SIG-M5 treated with dmso at 0.1 percent for 504 hours (cell line): ENCODE measurements at regions not wholly inside any gene's neighbourhood (a gene's known extent, or its start where the extent isn't known, plus 50 kb on each side); places are given as distances from the start of the nearest gene placed in this dataset.
A peak's percentile ranks its signal among the peaks of the same experiment; 100 is the strongest.
"Not testable (repeated sequence)": the region's sequence is repeated elsewhere in the genome, so short reads cannot be mapped to it uniquely, and the experiment has no call there.

Source experiments
- DNase-seq: peaks from one replicate; lab custom pipeline; 2025; ENCODE audit not compliant: unreplicated experiment; lab: John Stamatoyannopoulos, UW

DNA sequence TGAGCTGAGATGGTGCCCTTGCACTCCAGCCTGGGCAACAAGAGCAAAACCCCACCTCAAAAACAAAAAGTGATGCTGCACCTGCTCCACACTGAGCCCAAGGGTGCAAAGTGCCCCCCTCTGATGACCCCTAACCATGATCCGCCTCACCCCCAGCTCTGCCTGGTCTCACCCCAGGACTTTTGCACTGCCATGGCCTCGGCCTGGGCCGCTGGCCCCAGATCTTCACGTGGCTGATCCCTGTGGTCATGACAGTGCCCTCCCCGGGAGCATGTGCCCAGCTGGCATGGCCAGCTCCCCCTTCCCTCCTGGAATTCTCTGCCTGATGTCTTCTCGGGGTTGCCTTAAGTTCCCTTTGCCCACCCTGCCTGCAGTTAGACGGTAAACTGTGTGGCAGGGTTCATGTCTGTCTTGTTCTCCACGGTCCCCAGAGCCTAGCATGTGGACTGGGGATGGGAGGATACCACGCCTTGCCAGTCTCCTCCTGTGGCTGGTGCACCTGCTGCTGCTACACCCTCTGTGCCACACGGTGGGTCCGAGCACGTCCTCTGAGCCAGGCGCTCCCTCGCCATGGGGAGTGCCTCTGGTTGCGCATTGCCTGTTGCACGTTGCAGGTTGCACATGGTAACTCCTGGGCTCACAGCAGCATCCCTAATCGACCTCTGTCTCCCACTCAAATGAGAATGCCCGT is 77.4 kb upstream of the PPP1R26 start:
- DNase-seq: no peak

DNA sequence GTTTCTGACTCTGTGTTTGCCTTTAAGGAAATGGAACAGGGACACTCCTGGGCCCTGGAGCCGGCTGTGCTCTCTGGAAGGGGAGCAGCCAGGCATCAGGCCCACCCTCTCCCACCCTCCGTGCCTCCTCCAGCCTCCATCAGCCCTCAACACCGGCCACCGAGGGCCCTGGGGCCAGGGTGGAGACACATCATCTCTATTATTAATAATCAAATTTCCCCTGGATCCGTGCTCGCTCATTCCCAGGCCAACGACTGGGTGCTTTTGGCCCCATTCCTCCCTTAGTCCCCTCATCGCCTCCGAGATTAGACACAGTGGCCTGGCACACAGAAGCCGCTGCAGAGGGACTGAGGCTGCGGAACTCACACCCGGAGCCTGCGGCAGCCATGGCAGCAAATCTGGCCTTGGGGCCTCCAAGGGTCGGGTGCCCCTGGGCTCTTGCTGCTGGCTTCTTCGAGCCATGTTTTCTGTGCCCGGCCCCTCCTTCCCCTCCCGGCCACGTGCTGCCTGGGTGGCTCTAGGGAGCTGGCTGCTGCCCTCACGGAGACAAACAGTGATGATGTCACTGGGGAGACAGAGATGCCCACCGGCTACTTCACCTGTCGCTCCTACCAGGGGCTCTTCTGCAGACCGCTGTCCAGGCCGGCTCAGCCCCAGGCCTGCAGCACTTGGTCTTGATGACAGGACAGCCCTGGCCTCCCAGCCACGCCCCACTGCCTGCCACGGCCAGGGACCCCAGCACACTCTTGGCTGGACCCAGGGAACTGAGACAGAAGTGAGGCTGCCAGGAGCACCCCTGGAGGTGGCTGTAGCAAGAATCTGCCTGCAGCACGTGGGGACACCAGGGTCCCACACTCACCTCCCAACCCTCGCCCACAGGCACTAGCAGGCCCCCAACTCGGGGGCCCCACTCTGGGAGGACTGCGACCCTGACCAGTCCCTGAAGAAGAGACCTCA is 76.6 kb upstream of the PPP1R26 start:
- no peak for DNase-seq

DNA sequence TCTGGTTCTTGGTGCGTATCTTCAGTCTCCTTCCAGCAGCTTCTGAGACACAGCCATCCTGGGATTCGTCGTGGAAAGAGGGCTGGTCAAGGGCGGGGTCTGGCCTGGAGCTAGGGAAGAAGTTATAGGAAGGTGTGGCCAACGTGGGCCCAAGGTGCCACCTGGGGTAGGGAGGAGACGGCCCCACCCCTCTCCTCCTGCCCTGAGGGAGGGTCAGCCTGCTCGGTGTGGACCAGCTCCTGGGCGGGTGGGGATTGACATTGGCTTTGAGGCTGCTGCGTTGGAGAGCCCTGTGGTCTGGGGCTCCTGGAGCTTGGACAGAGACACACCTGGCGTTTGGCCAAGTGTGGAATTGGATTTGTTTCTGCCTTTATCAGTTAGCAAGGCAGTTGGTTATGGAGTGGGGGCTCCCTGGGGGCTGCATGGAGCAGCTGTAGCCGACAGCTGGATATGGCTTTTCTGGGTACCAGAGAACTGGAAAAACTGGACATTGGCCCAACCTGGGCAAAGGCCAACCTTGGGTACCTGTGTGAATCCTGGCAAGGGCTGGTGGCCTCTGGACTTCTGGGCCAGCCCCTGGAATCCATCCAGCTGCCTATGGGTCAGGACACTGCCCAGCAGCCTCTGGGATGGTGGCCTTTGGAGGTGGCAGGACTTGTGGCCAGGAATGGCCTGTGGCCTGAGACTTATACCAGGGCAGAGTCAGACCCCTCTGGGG is 75.7 kb upstream of the PPP1R26 start:
- DNase-seq: no peak

DNA sequence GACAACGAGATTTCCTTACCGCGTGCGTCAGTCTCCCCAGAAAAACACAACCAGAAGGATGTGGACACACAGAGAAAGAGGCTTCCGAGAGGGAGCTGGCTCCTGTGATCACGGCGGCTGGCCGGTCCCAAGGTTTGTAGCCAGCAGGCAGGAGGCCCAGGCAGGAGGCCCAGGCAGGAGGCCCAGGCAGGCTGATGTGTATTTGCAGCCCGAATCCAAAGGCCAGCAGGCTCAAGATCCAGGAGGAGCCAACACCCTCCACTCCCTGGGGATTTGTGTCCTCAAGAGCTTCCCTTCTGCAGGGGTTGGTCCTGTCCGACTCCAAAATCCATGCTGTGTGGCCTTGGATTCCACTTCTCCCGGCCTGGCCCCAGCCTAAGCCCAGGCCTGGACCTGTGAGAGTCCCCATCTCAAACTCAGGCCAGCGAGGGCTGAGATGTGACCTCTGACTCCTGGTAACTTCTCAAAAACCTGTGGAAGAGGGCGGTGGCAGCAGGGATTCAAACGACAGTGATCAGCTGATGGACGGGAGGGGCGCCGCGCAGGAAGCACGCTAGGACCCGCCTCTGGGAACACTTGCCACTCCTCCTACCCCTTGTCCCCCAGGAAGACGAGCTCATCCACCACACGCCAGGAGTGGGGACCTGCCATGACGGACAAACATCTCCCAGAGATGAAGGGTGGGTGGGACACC is 75.0 kb upstream of the PPP1R26 start:
- no peak for DNase-seq

DNA sequence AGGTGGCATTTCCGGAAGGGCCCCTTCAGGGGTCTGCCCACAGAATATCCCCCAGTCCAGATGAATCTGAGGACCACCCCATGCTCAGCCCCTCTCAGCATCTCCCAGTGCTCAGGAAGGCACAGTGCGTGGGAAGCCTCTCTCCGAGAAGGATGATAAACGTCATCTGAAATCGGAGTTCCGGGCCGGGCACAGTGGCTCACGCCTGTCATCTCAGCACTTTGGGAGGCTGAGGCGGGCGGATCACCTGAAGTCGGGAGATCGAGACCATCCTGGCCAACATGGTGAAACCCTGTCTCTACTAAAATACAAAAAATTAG is 74.5 kb upstream of the PPP1R26 start:
- not testable (repeated sequence) for DNase-seq

DNA sequence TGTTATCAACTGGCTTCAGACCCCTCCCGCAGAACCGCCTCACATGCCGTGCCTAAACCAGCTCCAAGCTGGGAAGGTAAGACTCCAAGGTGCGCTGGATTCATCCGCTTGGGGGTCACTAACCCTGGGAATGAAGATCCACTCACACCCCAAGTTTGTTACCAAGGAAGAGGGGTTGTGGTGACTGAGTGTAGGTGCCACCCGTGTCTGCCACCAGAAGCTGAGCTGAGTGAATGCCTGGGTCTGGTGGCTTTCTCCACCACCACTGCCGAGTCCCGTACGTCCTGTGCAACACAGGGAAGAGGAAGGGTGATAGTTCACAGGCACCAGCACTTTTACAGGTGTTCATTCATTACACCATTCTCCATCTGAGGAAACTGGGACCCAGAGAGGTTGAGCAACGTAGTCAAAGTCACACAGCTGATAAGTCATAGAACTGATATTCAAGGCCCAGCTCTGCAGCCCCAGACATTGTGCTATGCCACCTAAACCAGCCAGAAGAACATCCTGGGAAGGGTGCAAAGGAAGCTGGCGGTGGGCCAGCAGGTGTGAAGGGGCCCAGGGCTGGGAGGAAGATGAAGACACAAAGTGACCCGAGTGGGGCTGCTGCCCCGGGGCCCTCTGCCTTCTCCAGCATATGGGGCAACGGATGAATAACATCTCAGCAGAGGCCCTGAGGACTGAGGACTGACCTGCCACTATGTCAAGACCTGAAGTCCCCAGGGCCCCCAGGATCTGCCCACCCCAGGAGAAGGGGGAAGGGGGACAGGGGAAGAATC is 70.9 kb upstream of the PPP1R26 start:
- DNase-seq: no peak

DNA sequence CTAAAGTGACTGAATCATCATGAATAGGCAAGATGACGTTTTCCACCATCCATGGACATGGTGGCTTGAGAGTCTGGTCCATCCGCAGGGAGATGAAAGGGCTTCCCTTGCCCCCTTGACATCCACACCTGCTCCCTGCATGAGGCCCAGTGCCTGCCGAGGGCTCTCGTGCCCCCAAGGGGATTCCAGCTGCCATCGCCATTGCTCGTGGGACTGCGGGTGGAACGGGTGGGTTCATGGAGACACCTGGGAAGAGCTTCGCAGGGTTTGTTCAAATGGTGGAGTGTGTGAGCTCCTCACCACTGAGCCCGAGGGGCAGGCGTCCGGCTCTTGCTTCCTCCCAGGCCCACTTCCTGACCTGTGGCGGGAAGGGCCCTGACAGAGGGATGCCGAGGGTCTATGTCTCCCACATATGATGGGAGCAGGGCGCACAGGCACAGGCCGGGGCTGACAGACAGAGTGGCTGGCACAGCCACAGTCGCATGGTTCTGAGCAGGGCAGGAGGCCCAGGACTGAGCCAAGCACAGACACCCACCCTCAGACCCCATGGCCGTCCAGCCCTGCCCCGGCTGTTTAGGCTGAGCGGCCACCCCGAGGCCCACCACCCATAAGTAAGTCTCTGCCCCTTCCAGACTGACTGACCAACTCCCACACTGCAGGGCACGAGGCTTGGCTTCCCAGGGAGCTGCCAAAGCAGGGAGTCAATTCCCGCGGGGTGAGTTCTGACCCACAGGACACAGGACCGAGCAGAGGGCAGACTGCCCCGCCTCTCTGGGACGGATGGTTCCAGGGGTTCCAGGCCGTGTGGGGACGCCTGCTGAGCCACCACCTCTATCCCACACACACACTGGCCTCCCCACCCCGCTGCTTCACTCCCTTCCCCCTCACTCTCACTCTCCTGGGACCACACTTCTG is 70.0 kb upstream of the PPP1R26 start:
- DNase-seq: no peak

DNA sequence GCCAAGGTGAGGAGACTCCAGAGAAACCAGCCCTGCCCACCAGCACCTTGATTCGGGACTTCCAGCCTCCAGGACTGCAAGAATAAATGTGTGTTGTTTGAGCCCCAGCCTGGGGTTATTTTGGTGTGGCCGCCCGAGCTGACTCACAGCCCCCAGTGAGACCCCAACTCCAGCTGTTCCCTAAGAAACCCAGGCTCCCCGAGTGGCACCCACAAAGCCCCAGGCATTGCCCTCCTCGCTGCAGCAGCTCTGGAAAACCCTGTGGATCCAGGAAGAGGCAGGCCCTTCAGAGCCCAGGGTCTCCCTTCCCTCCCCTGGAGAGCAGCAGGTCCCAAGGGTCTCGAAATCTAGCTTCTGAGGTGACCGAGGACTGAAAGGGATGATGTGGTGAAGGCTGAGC is 69.2 kb upstream of the PPP1R26 start:
- DNase-seq: no peak

DNA sequence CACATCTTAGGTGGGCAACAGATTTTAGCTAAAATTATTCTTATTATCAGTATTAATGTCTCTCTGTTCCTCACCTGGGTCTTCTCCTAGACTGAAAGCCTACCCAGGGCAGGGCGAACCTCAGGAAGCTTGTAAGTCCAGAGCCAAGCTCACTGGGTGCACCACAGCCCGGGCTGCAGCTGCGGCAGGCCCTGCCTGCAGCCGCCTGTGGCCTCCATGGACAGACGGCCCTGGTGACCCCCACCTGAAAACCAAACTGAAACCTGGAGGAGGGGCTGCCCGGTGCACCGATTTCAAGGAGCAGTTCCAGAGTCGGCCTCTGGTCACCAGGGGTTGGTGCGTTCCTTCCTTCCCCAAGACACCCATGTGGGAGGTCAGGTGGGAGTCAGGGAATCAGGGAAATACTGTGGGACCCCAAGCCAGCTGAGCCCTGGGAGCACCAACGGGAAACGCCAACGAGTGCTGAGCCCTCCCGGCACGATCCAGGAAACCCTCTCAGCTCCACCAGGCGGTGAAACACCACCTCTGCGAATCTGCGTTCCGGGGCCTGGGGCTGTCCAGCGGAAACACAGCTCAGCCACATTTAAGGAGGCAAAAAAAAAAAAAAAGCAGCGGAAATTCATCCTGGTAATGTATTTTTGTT is 68.6 kb upstream of the PPP1R26 start:
- DNase-seq: no peak

DNA sequence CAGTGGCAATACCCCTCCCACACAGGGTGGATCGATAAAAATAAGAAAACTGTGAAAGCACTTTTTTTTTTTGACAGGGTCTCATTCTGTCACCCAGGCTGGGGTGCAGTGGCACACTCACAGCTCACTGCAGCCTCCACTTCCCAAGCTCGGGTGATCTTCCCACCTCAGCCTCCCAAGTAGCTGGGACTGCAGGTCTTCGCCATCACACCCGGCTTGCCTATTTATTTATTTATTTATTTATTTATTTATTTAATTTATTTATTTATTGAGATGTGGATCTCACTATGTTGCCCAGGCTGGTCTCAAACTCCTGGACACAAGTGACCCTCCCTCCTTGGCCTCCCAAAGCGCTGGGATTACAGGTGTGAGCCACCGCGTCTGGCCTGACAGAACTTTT is 68.0 kb upstream of the PPP1R26 start:
- DNase-seq: not testable (repeated sequence)

DNA sequence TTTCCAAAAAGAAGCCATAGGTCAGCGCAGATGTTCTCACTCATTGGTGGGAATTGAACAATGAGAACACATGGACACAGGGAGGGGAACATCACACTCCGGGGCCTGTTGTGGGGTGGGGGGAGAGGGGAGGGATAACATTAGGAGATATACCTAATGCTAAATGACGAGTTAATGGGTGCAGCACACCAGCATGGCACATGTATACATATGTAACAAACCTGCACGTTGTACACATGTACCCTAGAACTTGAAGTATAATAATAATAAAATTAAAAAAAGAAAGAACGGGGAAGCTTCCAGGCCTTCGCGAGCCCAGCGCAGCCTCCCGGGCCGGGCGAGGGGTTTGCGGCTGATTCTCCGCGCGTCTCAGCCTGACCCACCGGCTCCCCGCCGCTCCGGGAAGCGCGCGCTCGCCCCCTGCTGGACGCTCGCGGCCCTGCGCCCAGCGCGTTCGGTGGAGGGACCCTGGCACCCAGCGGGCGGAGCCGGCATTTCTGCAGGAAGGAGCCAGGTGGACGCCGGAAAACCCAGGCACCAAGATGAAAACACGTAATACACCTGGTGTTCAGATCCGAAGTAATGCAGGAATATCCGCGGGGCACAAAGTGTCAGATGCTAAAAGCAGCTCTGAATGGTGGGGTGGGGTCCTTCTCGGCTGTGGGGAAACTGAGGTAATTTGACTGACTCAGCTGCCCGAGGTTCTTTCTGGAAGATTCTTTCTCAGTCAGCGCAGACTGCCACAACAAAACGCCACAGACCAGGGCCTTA is 67.1 kb upstream of the PPP1R26 start:
- DNase-seq: peak; percentile 30

DNA sequence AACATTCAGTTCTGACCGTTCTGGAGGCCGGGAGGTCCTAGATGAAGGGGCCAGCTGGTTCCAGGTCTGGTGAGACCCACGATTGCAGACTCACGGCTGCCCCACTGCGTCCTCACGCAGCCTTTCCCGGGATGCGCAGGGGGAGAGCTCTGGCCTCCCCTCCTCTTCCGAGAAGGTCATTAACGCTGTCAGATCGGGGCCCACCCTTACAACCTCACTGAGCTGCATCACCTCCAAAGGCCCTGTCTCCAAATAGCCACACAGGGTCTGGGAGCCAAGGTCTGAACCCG is 66.6 kb upstream of the PPP1R26 start:
- DNase-seq: no peak

DNA sequence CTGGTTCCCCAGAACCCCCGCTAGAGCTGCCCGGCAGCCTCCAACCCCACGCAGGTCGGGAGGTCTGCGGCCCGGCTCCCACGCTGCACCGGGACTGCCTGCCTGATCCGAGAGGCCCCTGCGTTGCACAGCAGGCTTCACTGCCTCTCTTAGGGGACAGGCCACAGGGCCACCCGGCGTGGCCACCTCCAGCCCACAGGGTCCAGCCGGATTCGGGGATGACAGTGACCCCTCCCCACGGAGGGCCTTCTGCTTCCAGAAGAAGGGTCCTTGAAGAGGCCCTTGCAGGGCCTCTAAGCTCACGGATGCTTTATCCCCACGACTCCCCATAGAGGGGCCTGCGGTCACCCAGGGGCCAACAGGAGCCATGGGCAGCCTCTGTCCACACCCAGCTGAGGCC is 66.1 kb upstream of the PPP1R26 start:
- no peak for DNase-seq

DNA sequence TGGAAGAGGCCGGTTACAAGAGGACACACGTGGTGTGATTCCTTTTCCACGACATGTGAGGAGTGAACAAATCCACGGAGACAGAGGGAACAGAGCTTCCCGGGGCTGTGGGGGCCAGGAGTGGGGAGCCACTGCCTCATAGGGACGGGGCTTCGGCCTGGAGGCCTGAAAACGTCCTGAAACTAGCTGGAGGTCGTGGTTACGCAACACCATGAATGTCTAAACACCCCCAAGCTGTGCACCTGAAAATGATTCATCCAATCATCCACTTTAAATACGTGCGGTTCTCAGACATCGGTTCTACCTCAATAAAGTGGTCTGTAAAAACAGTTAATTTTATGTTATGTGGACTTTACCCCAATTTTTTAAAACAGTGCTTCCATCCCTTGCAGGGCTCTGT is 65.3 kb upstream of the PPP1R26 start:
- DNase-seq: no peak

DNA sequence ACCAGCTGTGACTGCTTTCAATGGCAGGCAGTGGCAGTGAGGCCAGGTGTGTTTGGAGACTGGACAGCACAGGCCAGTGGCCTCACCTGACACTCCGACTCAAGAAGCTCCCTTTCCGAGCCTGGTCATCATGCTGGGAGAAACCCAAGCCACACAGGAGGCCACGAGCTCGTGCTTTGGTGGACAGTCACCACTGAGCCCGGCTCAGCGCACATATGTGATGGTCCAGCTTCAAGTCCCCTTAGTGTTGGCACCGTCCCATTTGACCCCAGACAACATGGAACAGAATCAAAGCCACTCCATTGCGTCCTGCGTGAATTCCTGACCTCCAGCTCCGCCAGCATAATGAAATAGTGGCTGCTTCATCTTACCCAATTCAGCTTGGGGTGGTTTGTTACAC is 64.0 kb upstream of the PPP1R26 start:
- DNase-seq: no peak

DNA sequence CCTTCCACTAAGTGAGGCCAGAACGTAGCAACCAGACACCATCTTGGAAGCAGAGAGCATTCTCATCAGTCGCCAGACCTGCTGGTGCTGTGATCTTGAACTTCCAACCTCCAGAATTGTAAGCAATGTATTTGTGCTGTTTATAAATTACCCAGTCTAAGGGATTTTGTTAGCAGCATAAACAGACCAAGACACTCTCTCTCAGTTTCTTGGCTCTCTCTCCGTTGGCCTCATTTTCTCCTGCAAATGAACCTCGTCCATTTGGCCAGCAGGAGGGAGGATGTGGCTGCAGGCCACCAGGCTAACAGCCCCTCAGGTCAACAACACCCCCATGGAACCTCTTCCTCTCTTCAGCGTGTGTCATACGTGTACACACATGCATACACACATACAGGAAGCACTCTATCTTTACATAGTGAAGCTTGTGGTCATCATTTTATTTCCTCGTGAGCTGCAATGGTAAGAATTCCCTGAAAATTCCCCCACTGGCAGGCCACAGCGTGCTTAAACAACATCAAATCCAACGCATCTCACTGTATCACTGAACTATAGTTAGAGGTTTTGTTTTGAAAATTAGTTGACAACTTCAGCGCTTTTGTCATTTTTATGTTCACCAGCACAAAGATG is 62.8 kb upstream of the PPP1R26 start:
- no peak for DNase-seq

DNA sequence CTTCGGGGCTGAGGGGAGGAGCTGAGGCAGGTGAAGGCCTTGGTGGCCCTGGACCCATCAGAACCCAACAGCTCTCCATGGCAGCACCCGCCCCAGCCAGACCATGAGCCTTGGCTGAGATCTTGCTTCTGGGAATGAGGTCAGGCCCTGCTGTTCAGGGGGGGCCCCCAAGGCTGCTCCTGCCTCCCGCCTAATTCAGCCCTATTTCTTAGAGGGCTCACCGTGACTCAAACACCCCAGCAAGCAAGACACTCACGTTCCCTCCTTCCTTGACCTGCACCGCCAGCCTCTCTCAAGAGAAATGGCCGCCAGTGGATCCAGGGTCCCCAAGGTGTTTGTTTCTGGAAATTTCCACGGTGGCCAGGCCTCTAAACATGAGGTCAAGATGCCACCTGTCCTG is 61.4 kb upstream of the PPP1R26 start:
- no peak for DNase-seq

DNA sequence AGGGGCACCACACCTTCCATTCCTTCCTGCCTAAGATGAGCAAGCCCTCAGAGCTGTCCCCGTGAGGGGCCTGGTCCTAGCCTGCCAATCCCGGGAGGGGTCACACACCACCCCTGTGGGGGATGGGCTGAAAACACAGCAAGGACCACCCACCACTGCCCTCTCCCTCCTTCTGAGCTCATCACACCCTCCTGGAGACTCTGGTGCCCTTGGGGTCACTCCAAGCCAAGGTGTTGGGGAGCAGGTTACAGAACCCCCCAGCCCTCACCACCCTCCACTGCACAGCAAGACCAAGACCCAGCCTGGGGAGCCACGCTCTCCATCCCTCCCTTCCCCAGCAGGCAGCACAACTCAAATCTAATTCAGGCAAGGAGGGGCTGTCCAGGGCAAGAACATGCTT is 60.5 kb upstream of the PPP1R26 start:
- DNase-seq: no peak
